ENCODE measurements at regions not wholly inside any gene's neighbourhood (a gene's known extent, or its start where the extent isn't known, plus 50 kb on each side); places are given as distances from the start of the nearest gene placed in this dataset.

- Histone ChIP-seq H2AFZ (ENCODE audit: low read length) (no peak overlapping the region), H3K9me2 (replicated peaks; ENCODE audit: insufficient read depth, low read length) (no peaks in the 10 kb centered on the region), H3K36me3 (replicated peaks; ENCODE audit: insufficient read depth, low read length) (no peaks in the 10 kb centered on the region), H3K9me3 (replicated peaks; ENCODE audit: insufficient read depth, low read length) (no peaks in the 10 kb centered on the region), H4K20me1 (ENCODE audit: insufficient read depth, low read length) (no peaks in the 10 kb centered on the region), H3K4me2 (ENCODE audit: low read depth, low read length) (no peak overlapping the region), H3K4me1 (ENCODE audit: low read length) (no peaks in the 10 kb centered on the region), H3F3A (ENCODE audit: insufficient read depth, low read length) (no peaks in the 10 kb centered on the region), H3K27ac (ENCODE audit: low read length) (no peak overlapping the region), H3K9ac (ENCODE audit: low read length) (no peak overlapping the region), H3K4me3 (ENCODE audit: low read length) (no peak overlapping the region), H3K79me2 (ENCODE audit: low read length) (no peaks in the 10 kb centered on the region), H3K27me3 (replicated peaks; ENCODE audit: insufficient read depth, low read length) (no peaks in the 10 kb centered on the region)
- no peak for TF ChIP-seq CTCF (IDR thresholded peaks at IDR 0.05; ENCODE audit: low read length)
- no peak for TF ChIP-seq EZH2phosphoT487 (IDR thresholded peaks at IDR 0.05; ENCODE audit: low read length)
- no peak for TF ChIP-seq EZH2 (optimal IDR thresholded peaks at IDR 0.05; ENCODE audit: low read depth, low read length)
- DNase-seq, result no peak
These were observed 66.0 kb upstream of the FAM136A start for GRCh38 chr2:70367722-70368323.

- Histone ChIP-seq H3K79me2 (ENCODE audit: low read length) (no peaks in the 10 kb centered on the region), H3K9ac (ENCODE audit: low read length) (no peak overlapping the region), H3K4me2 (ENCODE audit: low read depth, low read length) (no peak overlapping the region), H4K20me1 (ENCODE audit: insufficient read depth, low read length) (no peaks in the 10 kb centered on the region), H3K36me3 (replicated peaks; ENCODE audit: insufficient read depth, low read length) (no peaks in the 10 kb centered on the region), H3K4me1 (ENCODE audit: low read length) (no peaks in the 10 kb centered on the region), H3K27ac (ENCODE audit: low read length) (no peak overlapping the region), H2AFZ (ENCODE audit: low read length) (no peak overlapping the region), H3K9me2 (replicated peaks; ENCODE audit: insufficient read depth, low read length) (no peaks in the 10 kb centered on the region), H3K4me3 (ENCODE audit: low read length) (no peak overlapping the region), H3K9me3 (replicated peaks; ENCODE audit: insufficient read depth, low read length) (no peaks in the 10 kb centered on the region), H3F3A (ENCODE audit: insufficient read depth, low read length) (no peaks in the 10 kb centered on the region), H3K27me3 (replicated peaks; ENCODE audit: insufficient read depth, low read length) (no peaks in the 10 kb centered on the region)
- TF ChIP-seq EZH2 (optimal IDR thresholded peaks at IDR 0.05; ENCODE audit: low read depth, low read length) (no peak), EZH2phosphoT487 (IDR thresholded peaks at IDR 0.05; ENCODE audit: low read length) (no peak), CTCF (IDR thresholded peaks at IDR 0.05; ENCODE audit: low read length) (no peak)
- DNase-seq, result no peak
These were observed 60.8 kb upstream of the FAM136A start for GRCh38 chr2:70362661-70363060.

- H2AFZ ChIP-seq (ENCODE audit: low read length), result no peak overlapping the region
- H3K9ac ChIP-seq (ENCODE audit: low read length), result no peak overlapping the region
- H3K9me3 ChIP-seq (replicated peaks; ENCODE audit: insufficient read depth, low read length), result no peaks in the 10 kb centered on the region
- H3K27me3 ChIP-seq (replicated peaks; ENCODE audit: insufficient read depth, low read length), result no peaks in the 10 kb centered on the region
- no peak overlapping the region for H3K4me2 ChIP-seq (ENCODE audit: low read depth, low read length)
- H4K20me1 ChIP-seq (ENCODE audit: insufficient read depth, low read length), result no peaks in the 10 kb centered on the region
- no peak for DNase-seq
- H3K36me3 ChIP-seq (replicated peaks; ENCODE audit: insufficient read depth, low read length), result no peaks in the 10 kb centered on the region
- H3K9me2 ChIP-seq (replicated peaks; ENCODE audit: insufficient read depth, low read length), result no peaks in the 10 kb centered on the region
- H3K4me1 ChIP-seq (ENCODE audit: low read length), result no peaks in the 10 kb centered on the region
- no peak overlapping the region for H3K27ac ChIP-seq (ENCODE audit: low read length)
- H3F3A ChIP-seq (ENCODE audit: insufficient read depth, low read length), result no peaks in the 10 kb centered on the region
- H3K79me2 ChIP-seq (ENCODE audit: low read length), result no peaks in the 10 kb centered on the region
- TF ChIP-seq EZH2 (optimal IDR thresholded peaks at IDR 0.05; ENCODE audit: low read depth, low read length) (no peak), CTCF (IDR thresholded peaks at IDR 0.05; ENCODE audit: low read length) (no peak), EZH2phosphoT487 (IDR thresholded peaks at IDR 0.05; ENCODE audit: low read length) (no peak)
- H3K4me3 ChIP-seq (ENCODE audit: low read length), result no peak overlapping the region
These were observed 58.9 kb upstream of the FAM136A start for GRCh38 chr2:70360661-70361270.

Measured in MM.1S (cell line).